ENCODE measurements at regions not wholly inside any gene's neighbourhood (a gene's known extent, or its start where the extent isn't known, plus 50 kb on each side); places are given as distances from the start of the nearest gene placed in this dataset.
"Not testable (repeated sequence)": the region's sequence is repeated elsewhere in the genome, so short reads cannot be mapped to it uniquely, and the experiment has no call there.

GRCh38 chr5:124172389-124173003, 573.9 kb downstream of the ZNF608 start:
- no peak for DNase-seq (ENCODE audit: insufficient read length, low spot score, missing footprints)
- no peaks in the 10 kb centered on the region for H3K9me3 ChIP-seq (ENCODE audit: low read depth, low read length)

DNA sequence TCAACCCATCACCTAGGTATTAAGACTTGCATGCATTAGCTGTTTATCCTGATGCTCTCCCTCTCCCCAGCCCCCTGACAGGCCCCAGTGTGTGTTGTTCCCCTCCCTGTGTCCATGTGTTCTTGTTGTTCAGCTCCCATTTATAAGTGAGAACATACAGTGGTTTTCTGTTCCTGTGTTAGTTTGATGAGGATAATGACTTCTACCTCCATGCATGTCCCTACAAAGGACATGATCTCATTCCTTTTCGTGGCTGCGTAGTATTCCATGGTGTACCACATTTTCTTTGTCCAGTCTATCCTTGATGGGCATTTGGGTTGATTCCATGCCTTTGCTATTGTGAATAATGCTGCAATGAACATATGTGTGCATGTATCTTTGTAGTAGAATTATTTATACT, 578.3 kb downstream of the ZNF608 start:
- not testable (repeated sequence) for H3K36me3 ChIP-seq (ENCODE audit: insufficient read depth, low read length); H3K4me2 ChIP-seq (ENCODE audit: insufficient read depth, low read length); DNase-seq (ENCODE audit: insufficient read length, low spot score, missing footprints); H3K4me3 ChIP-seq (ENCODE audit: insufficient read depth, low read length); H3K9me3 ChIP-seq (ENCODE audit: low read depth, low read length); H3K27ac ChIP-seq (ENCODE audit: low read depth, low read length); H3K79me2 ChIP-seq (ENCODE audit: insufficient read depth, low read length); H4K20me1 ChIP-seq (ENCODE audit: insufficient read depth, low read length); H2AFZ ChIP-seq (ENCODE audit: low read length); H3K27me3 ChIP-seq (ENCODE audit: insufficient read depth, low read length); H3K4me1 ChIP-seq (ENCODE audit: insufficient read depth, low read length)

More at GRCh38 chr5:124172389-124173003, 573.9 kb downstream of the ZNF608 start:
- no peak overlapping the region for H3K4me3 ChIP-seq (ENCODE audit: insufficient read depth, low read length)
- no peak for TF ChIP-seq CTCF (IDR thresholded peaks at IDR 0.05; ENCODE audit: extremely low read depth, low read depth, low read length)
- peaks cover 3% of the 10 kb centered on the region for H3K4me1 ChIP-seq (ENCODE audit: insufficient read depth, low read length)
- H3K27ac ChIP-seq (ENCODE audit: low read depth, low read length) = no peak overlapping the region
- H2AFZ ChIP-seq (ENCODE audit: low read length) = no peak overlapping the region
- H4K20me1 ChIP-seq (ENCODE audit: insufficient read depth, low read length) = no peaks in the 10 kb centered on the region
- no peaks in the 10 kb centered on the region for H3K27me3 ChIP-seq (ENCODE audit: insufficient read depth, low read length)
- H3K36me3 ChIP-seq (ENCODE audit: insufficient read depth, low read length) = no peaks in the 10 kb centered on the region
- H3K4me2 ChIP-seq (ENCODE audit: insufficient read depth, low read length) = no peak overlapping the region
- H3K79me2 ChIP-seq (ENCODE audit: insufficient read depth, low read length) = no peaks in the 10 kb centered on the region

- Histone ChIP-seq H3K4me1 (ENCODE audit: insufficient read depth, low read length) (no peaks in the 10 kb centered on the region), H3K4me3 (ENCODE audit: insufficient read depth, low read length) (peak overlapping the region; percentile 38), H3K4me2 (ENCODE audit: insufficient read depth, low read length) (peak overlapping the region; percentile 70), H3K27me3 (ENCODE audit: insufficient read depth, low read length) (no peaks in the 10 kb centered on the region), H2AFZ (ENCODE audit: low read length) (peak overlapping the region; percentile 85), H3K27ac (ENCODE audit: low read depth, low read length) (no peak overlapping the region), H3K9me3 (ENCODE audit: low read depth, low read length) (no peaks in the 10 kb centered on the region), H4K20me1 (ENCODE audit: insufficient read depth, low read length) (no peaks in the 10 kb centered on the region), H3K36me3 (ENCODE audit: insufficient read depth, low read length) (no peaks in the 10 kb centered on the region), H3K79me2 (ENCODE audit: insufficient read depth, low read length) (no peaks in the 10 kb centered on the region)
- peak; percentile 29 for DNase-seq (ENCODE audit: insufficient read length, low spot score, missing footprints)
- no peak for TF ChIP-seq CTCF (IDR thresholded peaks at IDR 0.05; ENCODE audit: extremely low read depth, low read depth, low read length)
Observed at GRCh38 chr5:124162767-124163532, 583.5 kb downstream of the ZNF608 start.

- H3K36me3 ChIP-seq (ENCODE audit: insufficient read depth, low read length) = no peaks in the 10 kb centered on the region
- H3K79me2 ChIP-seq (ENCODE audit: insufficient read depth, low read length) = no peaks in the 10 kb centered on the region
- peaks cover 2% of the 10 kb centered on the region for H3K4me1 ChIP-seq (ENCODE audit: insufficient read depth, low read length)
- no peak overlapping the region for H3K4me2 ChIP-seq (ENCODE audit: insufficient read depth, low read length)
- no peak overlapping the region for H2AFZ ChIP-seq (ENCODE audit: low read length)
- DNase-seq (ENCODE audit: insufficient read length, low spot score, missing footprints) = no peak
- no peak overlapping the region for H3K27ac ChIP-seq (ENCODE audit: low read depth, low read length)
- no peaks in the 10 kb centered on the region for H3K27me3 ChIP-seq (ENCODE audit: insufficient read depth, low read length)
- H3K4me3 ChIP-seq (ENCODE audit: insufficient read depth, low read length) = no peak overlapping the region
- no peak for TF ChIP-seq CTCF (IDR thresholded peaks at IDR 0.05; ENCODE audit: extremely low read depth, low read depth, low read length)
- no peaks in the 10 kb centered on the region for H4K20me1 ChIP-seq (ENCODE audit: insufficient read depth, low read length)
- H3K9me3 ChIP-seq (ENCODE audit: low read depth, low read length) = no peaks in the 10 kb centered on the region
Observed at GRCh38 chr5:124161266-124161665, 585.2 kb downstream of the ZNF608 start.
